Neuron (in vitro differentiated cells): ENCODE measurements at regions not wholly inside any gene's neighbourhood (a gene's known extent, or its start where the extent isn't known, plus 50 kb on each side); places are given as distances from the start of the nearest gene placed in this dataset.
"Not testable (repeated sequence)": the region's sequence is repeated elsewhere in the genome, so short reads cannot be mapped to it uniquely, and the experiment has no call there.

Experiments
- H2AFZ ChIP-seq: one replicate; pipeline ENCODE4 v1.6.1; 2013; ENCODE audit warnings: low read depth, mild to moderate bottlenecking, inconsistent platforms, low read length, moderate library complexity
- H3K27me3 ChIP-seq: one replicate; pipeline ENCODE4 v1.6.1; 2013; ENCODE audit warnings: low read length; ENCODE audit not compliant: insufficient read depth
- H3K36me3 ChIP-seq: one replicate; pipeline ENCODE4 v1.6.1; 2013; ENCODE audit warnings: low read length; ENCODE audit not compliant: insufficient read depth
- H3K4me1 ChIP-seq: one replicate; pipeline ENCODE4 v1.6.1; 2013; ENCODE audit warnings: low read length; ENCODE audit not compliant: insufficient read depth
- H3K4me3 ChIP-seq: 2 replicates; pipeline ENCODE4 v1.5.1; 2013; ENCODE audit warnings: mild to moderate bottlenecking, low read length, moderate library complexity
- H3K9me3 ChIP-seq: one replicate; pipeline ENCODE4 v1.6.1; 2013; ENCODE audit warnings: low read length

DNA sequence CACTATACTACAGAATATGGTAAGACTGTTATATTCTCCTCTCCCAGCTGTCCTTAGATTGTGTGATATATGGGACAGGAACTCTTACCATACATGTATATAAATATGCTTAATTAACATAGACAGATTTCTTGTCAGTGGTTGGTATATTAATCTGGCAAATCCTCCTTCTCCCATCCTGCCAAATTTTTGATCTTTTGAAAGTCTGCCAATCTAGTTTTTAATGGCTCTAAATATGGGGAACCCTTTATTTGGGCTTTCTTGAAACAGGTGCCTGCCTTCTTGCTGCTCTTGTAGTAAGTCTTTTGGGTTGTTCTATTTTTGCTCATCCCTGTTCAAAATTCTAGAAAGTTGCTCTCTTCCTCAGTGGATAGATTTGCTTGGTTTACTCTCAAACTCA, 63.5 kb downstream of the SPATA31D1 start:
- Histone ChIP-seq H2AFZ (no peak overlapping the region), H3K9me3 (no peaks in the 10 kb centered on the region), H3K36me3 (no peaks in the 10 kb centered on the region), H3K27me3 (no peaks in the 10 kb centered on the region), H3K4me3 (no peak overlapping the region), H3K4me1 (no peaks in the 10 kb centered on the region)

DNA sequence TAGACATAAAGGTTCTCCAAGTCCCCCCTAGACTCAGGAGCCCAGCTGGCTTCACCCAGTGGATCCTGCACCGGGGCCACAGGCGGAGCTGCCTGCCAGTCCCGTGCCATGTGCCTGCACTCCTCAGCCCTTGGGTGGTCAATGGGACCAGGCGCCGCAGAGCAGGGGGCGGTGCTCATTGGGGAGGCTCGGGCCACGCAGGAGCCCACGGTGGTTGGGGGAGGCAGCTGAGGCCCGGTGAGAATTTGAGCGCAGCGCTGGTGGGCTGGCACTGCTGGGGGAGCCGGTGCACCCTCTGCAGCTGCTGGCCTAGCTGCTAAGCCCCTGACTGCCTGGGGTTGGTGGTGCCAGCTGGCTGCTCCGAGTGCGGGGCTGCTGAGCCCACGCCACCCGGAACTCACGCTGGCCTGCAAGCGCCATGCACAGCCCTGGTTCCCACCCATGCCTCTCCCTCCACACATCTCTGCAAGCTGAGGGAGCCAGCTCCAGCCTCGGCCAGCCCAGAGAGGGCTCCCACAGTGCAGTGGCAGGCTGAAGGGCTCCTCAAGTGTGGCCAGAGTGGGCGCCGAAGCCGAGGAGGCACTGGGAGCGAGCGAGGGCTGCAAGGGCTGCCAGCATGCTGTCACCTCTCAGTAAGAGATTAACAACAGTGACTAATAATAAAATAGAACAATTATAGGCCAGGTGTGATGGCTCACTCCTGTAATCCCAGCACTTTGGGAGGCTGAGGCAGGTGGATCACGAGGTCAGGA, 65.9 kb downstream of the SPATA31D1 start:
- Histone ChIP-seq H3K27me3 (no peaks in the 10 kb centered on the region), H2AFZ (no peak overlapping the region), H3K9me3 (no peaks in the 10 kb centered on the region), H3K4me3 (no peak overlapping the region), H3K4me1 (no peaks in the 10 kb centered on the region), H3K36me3 (no peaks in the 10 kb centered on the region)

DNA sequence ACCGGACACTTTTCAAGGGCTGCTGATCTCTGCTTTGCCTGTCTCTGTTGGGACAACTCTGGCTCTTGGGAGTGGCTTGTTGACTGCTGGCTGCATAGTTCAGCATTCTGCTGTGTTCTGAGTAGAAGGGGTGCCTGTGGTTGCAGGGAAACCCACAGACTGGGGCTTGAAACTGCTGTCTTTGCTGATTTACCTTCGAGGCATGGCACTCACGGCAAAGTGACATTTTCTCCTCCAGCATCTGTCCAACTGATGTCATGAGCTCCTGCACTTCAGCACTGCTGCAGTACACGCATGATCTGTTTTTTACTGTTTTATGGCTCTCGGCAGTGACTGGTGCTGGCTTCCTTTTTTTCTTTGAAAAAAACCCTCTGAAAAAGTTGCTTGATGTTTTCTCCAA, 69.2 kb downstream of the SPATA31D1 start:
- H3K36me3 ChIP-seq: no peaks in the 10 kb centered on the region
- H2AFZ ChIP-seq: no peak overlapping the region
- no peaks in the 10 kb centered on the region for H3K27me3 ChIP-seq
- no peaks in the 10 kb centered on the region for H3K9me3 ChIP-seq
- no peak overlapping the region for H3K4me3 ChIP-seq
- H3K4me1 ChIP-seq: no peaks in the 10 kb centered on the region

DNA sequence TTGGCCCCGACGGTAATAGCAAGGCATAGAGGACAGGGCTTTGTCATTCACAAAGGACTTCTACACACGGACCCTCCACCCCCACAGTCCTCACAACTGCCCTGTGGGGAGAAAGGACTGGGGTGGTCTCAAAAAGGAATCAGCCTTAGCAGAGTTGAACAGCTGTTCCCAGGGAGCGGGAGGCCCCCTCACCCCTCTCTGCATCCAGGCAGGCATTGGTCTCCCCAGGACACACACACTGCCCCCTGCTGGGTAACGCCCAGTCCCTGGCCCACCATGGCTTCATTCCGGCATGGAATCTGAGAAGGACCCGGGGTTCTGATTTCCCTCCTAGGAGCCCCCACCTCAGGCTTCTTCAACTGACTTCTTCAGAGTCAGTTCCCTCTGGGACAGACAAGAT, 73.2 kb downstream of the SPATA31D1 start:
- not testable (repeated sequence) for H2AFZ ChIP-seq, H3K4me3 ChIP-seq, H3K9me3 ChIP-seq, H3K27me3 ChIP-seq, H3K36me3 ChIP-seq, H3K4me1 ChIP-seq

DNA sequence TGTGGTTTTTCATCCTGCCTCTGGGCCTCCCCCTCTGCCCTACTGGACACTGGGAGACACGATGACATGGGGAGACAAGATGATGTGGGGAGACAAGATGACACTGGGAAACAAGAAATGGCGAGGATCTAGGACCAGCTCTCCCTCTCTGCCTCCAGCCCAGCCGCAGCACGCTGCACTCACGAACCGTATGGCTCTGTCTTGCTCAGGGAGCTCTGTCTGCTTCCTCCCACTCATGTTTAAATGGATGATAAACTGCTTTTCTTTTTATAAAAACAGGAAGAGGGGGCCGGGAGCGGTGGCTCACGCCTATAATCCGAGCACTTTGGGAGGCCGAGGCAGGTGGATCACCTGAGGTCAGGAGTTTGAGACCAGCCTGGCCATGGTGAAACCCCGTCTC, 73.7 kb downstream of the SPATA31D1 start:
- Histone ChIP-seq H2AFZ (no peak overlapping the region), H3K4me1 (no peaks in the 10 kb centered on the region), H3K36me3 (no peaks in the 10 kb centered on the region), H3K4me3 (no peak overlapping the region), H3K9me3 (no peaks in the 10 kb centered on the region), H3K27me3 (no peaks in the 10 kb centered on the region)

DNA sequence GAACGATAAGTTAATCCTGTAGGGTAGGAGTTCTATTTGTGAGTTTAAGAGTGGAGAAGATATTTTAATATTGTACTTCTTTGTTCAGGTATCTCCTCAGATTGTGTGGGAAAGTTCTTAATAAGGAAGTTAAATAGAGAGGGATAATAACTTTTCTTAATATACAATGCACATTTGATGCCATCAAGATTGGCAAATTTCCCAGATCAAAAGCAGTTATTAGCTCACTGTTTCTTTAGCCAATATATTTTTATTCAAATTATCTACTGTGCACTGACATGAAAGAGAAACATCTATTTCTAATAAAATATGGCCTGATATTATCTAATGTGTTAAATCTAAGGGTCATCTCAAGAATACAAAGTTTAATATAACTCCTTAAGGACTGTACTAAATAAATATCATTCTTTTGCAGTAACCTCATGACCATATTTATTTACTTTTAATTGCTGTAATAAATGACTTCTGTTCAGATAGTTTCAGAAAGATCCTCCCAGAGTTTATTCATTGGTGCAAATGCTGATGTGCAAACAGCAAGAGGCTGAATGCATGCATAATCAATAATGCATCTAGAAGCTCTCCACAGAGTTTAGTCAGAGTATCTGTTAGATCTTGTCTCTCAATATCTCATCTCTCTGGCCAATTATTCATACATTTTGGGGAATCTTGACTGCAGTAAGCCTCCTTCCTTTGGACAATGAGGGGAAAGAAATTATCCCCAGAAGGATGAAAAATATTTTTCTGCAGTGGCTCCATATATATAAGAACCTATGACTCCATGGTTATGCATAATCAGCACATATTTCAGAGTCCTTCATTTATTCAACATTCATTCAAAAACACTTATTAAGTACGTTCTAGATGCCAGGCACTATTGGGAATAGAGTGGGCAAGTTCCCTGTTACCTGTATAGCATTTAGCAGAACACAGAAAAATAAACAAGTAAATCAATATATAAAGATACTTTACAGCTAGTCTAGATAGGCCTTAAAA, 85.3 kb downstream of the SPATA31D1 start:
- Histone ChIP-seq H3K9me3 (no peaks in the 10 kb centered on the region), H2AFZ (no peak overlapping the region), H3K36me3 (no peaks in the 10 kb centered on the region), H3K4me3 (no peak overlapping the region), H3K4me1 (no peaks in the 10 kb centered on the region), H3K27me3 (no peaks in the 10 kb centered on the region)

DNA sequence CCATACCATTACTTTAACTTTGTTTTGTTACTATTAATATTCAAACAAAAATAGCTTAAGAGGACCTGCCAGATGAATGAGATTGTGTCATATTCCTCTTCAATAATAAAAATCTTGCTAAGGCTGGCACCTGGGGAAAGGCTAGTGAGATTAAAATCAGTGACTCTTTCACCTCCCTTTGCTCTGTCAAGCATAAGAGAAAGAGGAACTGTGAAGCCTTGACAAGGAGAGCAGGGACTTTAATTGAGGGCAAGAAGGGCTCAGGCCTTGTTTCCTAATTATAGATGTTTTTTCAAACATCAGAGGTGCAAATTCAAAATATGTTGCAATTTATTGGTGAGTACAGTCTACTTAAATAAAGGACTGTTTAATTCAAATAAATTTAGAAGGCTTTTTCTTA, 91.7 kb downstream of the SPATA31D1 start:
- Histone ChIP-seq H2AFZ (no peak overlapping the region), H3K4me3 (no peak overlapping the region), H3K27me3 (no peaks in the 10 kb centered on the region), H3K36me3 (no peaks in the 10 kb centered on the region), H3K4me1 (no peaks in the 10 kb centered on the region), H3K9me3 (no peaks in the 10 kb centered on the region)

DNA sequence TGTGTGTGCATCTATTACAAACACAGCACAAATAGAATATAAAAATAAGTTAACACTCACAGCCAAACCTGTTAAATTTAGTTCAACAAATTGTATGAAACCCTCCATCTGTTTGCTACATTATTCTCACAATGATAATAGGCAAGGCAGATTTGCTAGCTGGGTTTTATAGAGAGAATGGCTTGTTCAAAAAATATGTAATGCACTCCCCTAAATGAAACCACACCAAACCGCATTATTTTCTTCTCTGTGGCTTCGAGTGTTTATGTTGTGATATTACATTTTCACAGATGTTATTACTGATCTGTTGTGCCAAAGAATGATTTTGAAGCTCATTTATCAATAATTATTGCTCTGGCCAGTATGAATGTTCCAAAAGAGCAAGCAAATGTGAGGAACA, 92.9 kb downstream of the SPATA31D1 start:
- H3K27me3 ChIP-seq: no peaks in the 10 kb centered on the region
- H2AFZ ChIP-seq: no peak overlapping the region
- H3K4me3 ChIP-seq: no peak overlapping the region
- no peaks in the 10 kb centered on the region for H3K9me3 ChIP-seq
- no peaks in the 10 kb centered on the region for H3K4me1 ChIP-seq
- no peaks in the 10 kb centered on the region for H3K36me3 ChIP-seq

DNA sequence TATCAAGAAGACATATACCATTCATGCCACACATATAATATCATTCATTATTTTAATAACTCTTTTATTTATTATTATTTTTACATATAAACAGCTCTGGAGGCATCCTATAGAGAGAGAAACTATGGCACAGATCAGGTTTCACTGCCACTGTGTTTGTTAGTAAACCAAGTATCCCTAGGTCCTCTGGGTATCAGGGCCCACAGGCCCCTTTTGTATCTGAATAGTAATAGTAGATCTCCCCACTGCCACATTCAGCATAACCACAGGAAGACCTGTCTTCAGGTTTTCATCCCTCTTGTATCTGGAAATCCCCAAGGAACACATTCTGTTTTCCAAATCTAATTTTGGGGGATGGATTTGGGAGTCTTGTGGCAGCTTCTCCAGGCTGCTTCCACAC, 94.0 kb downstream of the SPATA31D1 start:
- no peaks in the 10 kb centered on the region for H3K4me1 ChIP-seq
- no peak overlapping the region for H2AFZ ChIP-seq
- H3K27me3 ChIP-seq: no peaks in the 10 kb centered on the region
- no peaks in the 10 kb centered on the region for H3K36me3 ChIP-seq
- H3K9me3 ChIP-seq: no peaks in the 10 kb centered on the region
- no peak overlapping the region for H3K4me3 ChIP-seq

DNA sequence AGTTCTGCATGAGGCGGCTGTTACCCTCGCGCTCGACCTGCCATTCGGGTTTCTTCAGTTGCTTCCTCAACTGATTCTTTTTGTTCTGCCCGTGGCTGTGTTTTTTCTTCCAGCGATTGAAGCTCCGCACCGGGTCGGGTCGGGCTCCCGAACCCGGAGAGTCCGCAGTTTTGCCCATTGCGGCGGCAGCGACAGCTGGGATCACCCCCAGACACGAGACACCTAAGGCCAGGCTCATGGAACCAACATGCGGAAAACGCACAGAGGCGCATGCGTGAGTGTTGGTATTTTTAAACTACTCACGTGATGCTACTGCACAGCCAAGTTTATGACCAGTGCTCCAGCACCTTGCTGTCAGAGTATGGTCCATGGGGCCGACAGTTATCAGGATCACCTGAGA, 100.0 kb downstream of the SPATA31D1 start:
- Histone ChIP-seq H3K27me3 (no peaks in the 10 kb centered on the region), H2AFZ (no peak overlapping the region), H3K9me3 (no peaks in the 10 kb centered on the region), H3K4me1 (no peaks in the 10 kb centered on the region), H3K36me3 (no peaks in the 10 kb centered on the region), H3K4me3 (no peak overlapping the region)

DNA sequence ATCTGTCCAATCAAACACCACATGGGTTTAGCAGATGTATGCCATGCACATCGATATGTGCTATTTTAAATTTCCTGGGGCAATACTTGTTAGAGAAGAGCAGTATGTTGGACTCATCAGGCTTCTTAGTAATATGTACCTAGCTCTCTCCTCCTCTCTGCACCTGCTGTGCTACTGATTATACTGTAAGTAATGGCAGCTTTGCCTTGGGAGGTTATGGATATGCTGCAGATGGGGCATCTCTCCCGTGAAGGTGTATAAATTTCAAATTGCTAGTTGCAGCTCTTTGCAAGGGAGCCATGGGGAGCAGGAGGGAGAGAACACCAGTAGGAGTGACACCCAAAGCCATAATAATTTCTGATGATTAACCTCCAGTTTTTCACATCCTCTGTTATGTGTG, 101.5 kb downstream of the SPATA31D1 start:
- Histone ChIP-seq H3K9me3 (no peaks in the 10 kb centered on the region), H3K36me3 (no peaks in the 10 kb centered on the region), H3K4me1 (no peaks in the 10 kb centered on the region), H3K27me3 (no peaks in the 10 kb centered on the region), H3K4me3 (no peak overlapping the region), H2AFZ (no peak overlapping the region)

DNA sequence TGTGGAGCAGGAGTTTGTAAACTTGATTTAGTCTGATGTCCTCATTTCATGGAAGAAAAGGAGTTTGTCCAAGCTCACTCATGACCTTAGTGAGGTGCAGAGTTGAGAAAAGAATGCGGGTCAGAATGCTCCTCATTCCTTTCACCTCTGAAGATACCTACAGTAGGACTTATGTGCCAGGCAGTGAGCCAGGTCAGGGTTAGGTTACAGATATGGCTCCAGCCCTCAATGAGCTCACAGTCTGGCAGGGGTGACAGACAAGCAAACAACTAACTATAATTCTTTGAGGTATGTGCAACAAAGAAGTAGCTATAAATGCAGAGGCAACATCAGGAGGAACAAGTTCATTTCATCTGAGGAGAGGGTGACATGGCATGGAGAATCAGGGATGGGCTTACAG, 102.5 kb downstream of the SPATA31D1 start:
- Histone ChIP-seq H3K27me3 (no peaks in the 10 kb centered on the region), H3K4me3 (no peak overlapping the region), H2AFZ (no peak overlapping the region), H3K9me3 (no peaks in the 10 kb centered on the region), H3K4me1 (no peaks in the 10 kb centered on the region), H3K36me3 (no peaks in the 10 kb centered on the region)

DNA sequence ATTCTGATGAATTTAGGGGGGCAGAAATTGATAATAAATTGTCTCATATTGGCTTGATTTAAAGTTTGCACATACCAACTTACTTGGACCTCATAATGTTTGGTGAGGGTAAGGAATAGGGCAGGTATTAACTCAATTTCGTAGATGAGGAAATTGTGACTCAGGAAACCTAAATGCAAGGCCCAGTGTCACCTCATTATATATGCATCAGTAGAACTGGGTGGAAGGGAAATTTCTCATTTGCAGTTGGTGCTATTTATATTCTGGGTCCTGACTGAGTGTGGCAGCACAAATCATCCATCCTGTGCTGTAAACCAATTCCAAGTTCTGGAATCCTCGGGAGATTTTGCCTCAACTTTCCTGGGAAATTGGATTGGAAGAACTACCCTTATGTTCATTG, 103.0 kb downstream of the SPATA31D1 start:
- Histone ChIP-seq H2AFZ (no peak overlapping the region), H3K27me3 (no peaks in the 10 kb centered on the region), H3K9me3 (no peaks in the 10 kb centered on the region), H3K4me3 (no peak overlapping the region), H3K4me1 (no peaks in the 10 kb centered on the region), H3K36me3 (no peaks in the 10 kb centered on the region)
